Osteocyte (in vitro differentiated cells): ENCODE measurements at regions not wholly inside any gene's neighbourhood (a gene's known extent, or its start where the extent isn't known, plus 50 kb on each side); places are given as distances from the start of the nearest gene placed in this dataset.

Experiments used
- DNase-seq: peaks from one replicate; pipeline ENCODE4 v3.0.0; 2021; ENCODE audit warnings: mixed read lengths; ENCODE audit not compliant: unreplicated experiment; ENCODE audit errors: extremely low spot score
- H3K27ac Mint-ChIP-seq: one replicate; pipeline ENCODE4 v1.8.0; 2021; ENCODE audit warnings: mild to moderate bottlenecking, mixed read lengths; ENCODE audit not compliant: unreplicated experiment
- H3K27me3 Mint-ChIP-seq: one replicate; pipeline ENCODE4 v1.8.0; 2021; ENCODE audit warnings: mixed read lengths; ENCODE audit not compliant: unreplicated experiment
- H3K36me3 Mint-ChIP-seq: one replicate; pipeline ENCODE4 v1.8.0; 2021; ENCODE audit warnings: mixed read lengths; ENCODE audit not compliant: unreplicated experiment
- H3K4me1 Mint-ChIP-seq: one replicate; pipeline ENCODE4 v1.8.0; 2021; ENCODE audit warnings: mixed read lengths; ENCODE audit not compliant: unreplicated experiment
- H3K4me3 Mint-ChIP-seq: one replicate; pipeline ENCODE4 v1.8.0; 2021; ENCODE audit warnings: mild to moderate bottlenecking, moderate library complexity, mixed read lengths; ENCODE audit not compliant: unreplicated experiment
- H3K9me3 Mint-ChIP-seq: one replicate; pipeline ENCODE4 v1.8.0; 2021; ENCODE audit warnings: mixed read lengths; ENCODE audit not compliant: unreplicated experiment
- CTCF ChIP-seq: fragments of 200-600 bp; sonication (generic); IDR thresholded peaks from 2 replicates; pipeline ENCODE4 v1.5.0; 2021; ENCODE audit warnings: antibody characterized with exemption, mild to moderate bottlenecking, moderate library complexity

GRCh38 chr7:12815871-12816270, 128.4 kb downstream of the ARL4A start:
- Mint-ChIP-seq H3K27ac (no peak overlapping the region), H3K4me3 (no peak overlapping the region), H3K9me3 (no peaks in the 10 kb centered on the region), H3K27me3 (no peaks in the 10 kb centered on the region), H3K4me1 (no peaks in the 10 kb centered on the region), H3K36me3 (no peaks in the 10 kb centered on the region)
- no peak for DNase-seq
- no peak for TF ChIP-seq CTCF

- no peaks in the 10 kb centered on the region for H3K27me3 Mint-ChIP-seq
- H3K4me1 Mint-ChIP-seq = no peaks in the 10 kb centered on the region
- no peak overlapping the region for H3K27ac Mint-ChIP-seq
- no peak for DNase-seq
- H3K9me3 Mint-ChIP-seq = peaks cover 13% of the 10 kb centered on the region
- H3K36me3 Mint-ChIP-seq = no peaks in the 10 kb centered on the region
- no peak overlapping the region for H3K4me3 Mint-ChIP-seq
- TF ChIP-seq CTCF = no peak
Observed at GRCh38 chr7:12820777-12821176, 133.3 kb downstream of the ARL4A start.

- Mint-ChIP-seq H3K27ac (no peak overlapping the region), H3K9me3 (peaks cover 13% of the 10 kb centered on the region), H3K36me3 (no peaks in the 10 kb centered on the region), H3K4me1 (no peaks in the 10 kb centered on the region), H3K27me3 (no peaks in the 10 kb centered on the region), H3K4me3 (no peak overlapping the region)
- TF ChIP-seq CTCF = no peak
- DNase-seq = no peak
Observed at GRCh38 chr7:12821746-12822145, 134.3 kb downstream of the ARL4A start.

GRCh38 chr7:12826079-12826478, 138.6 kb downstream of the ARL4A start:
- TF ChIP-seq CTCF = no peak
- no peak for DNase-seq
- Mint-ChIP-seq H3K4me3 (no peak overlapping the region), H3K36me3 (no peaks in the 10 kb centered on the region), H3K27ac (no peak overlapping the region), H3K27me3 (no peaks in the 10 kb centered on the region), H3K4me1 (no peaks in the 10 kb centered on the region), H3K9me3 (peaks cover 13% of the 10 kb centered on the region)

- H3K36me3 Mint-ChIP-seq = no peaks in the 10 kb centered on the region
- H3K27me3 Mint-ChIP-seq = no peaks in the 10 kb centered on the region
- H3K4me1 Mint-ChIP-seq = no peaks in the 10 kb centered on the region
- no peak overlapping the region for H3K27ac Mint-ChIP-seq
- DNase-seq = no peak
- peaks cover 13% of the 10 kb centered on the region for H3K9me3 Mint-ChIP-seq
- no peak overlapping the region for H3K4me3 Mint-ChIP-seq
- no peak for TF ChIP-seq CTCF
Observed at GRCh38 chr7:12827219-12827821, 139.9 kb downstream of the ARL4A start.
